GM12891 (cell line): ENCODE measurements at regions not wholly inside any gene's neighbourhood (a gene's known extent, or its start where the extent isn't known, plus 50 kb on each side); places are given as distances from the start of the nearest gene placed in this dataset.

Experiments used
- POLR2A ChIP-seq: IDR thresholded peaks from 2 replicates; pipeline ENCODE4 v1.6.1; 2011; ENCODE audit warnings: low read depth, low read length, control low read depth
- POLR2AphosphoS5 ChIP-seq: IDR thresholded peaks from 2 replicates; pipeline ENCODE4 v1.6.1; 2011; ENCODE audit warnings: low read depth, low read length, control low read depth
- TAF1 ChIP-seq: IDR thresholded peaks from 2 replicates; pipeline ENCODE4 v1.6.1; 2011; ENCODE audit warnings: low read depth, low read length, control low read depth

DNA sequence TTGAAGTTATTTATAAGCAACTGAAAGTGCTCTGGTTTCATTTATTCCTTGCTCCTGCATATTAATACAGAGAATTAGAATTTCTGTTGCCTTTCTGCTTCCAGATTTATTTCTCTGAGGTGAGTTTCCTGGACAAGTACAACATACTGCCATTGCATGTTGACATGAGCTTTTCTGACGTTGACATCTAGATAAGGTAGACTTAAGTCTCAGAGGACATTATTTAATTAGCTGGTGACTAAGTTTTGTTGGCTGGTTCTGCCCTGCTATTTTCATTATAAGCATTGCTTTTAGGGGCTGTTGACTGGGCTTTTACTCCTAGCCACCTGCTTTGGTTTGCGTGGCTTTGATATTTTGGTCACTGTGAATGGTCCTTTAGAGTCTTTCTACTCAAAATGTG is 282.9 kb upstream of the SPRED2 start:
- TF ChIP-seq POLR2A (no peak), POLR2AphosphoS5 (no peak), TAF1 (no peak)
